Activated naive CD4-positive, alpha-beta T cell treated with anti-CD3 and anti-CD28 coated beads for 36 hours (primary cell): ENCODE measurements at regions not wholly inside any gene's neighbourhood (a gene's known extent, or its start where the extent isn't known, plus 50 kb on each side); places are given as distances from the start of the nearest gene placed in this dataset.
"Not testable (repeated sequence)": the region's sequence is repeated elsewhere in the genome, so short reads cannot be mapped to it uniquely, and the experiment has no call there.

Experiments
- CTCF ChIA-PET: fragments of 350-600 bp; sonication (Branson Sonifier 250); formaldehyde crosslinking; loops from one replicate; lab custom pipeline; 2021; ENCODE audit warnings: antibody characterized with exemption; lab: Charles Lee
- DNase-seq: peaks from one replicate; pipeline ENCODE4 v3.0.0-alpha.2; 2020
- H3K27ac Mint-ChIP-seq: one replicate; pipeline ENCODE4 v1.8.0; 2021; ENCODE audit warnings: mild to moderate bottlenecking, mixed read lengths
- H3K27me3 Mint-ChIP-seq: one replicate; pipeline ENCODE4 v1.8.0; 2021; ENCODE audit warnings: low read depth, mixed read lengths
- H3K36me3 Mint-ChIP-seq: one replicate; pipeline ENCODE4 v1.8.0; 2021; ENCODE audit warnings: low read depth, mixed read lengths
- H3K4me1 Mint-ChIP-seq: one replicate; pipeline ENCODE4 v1.8.0; 2021; ENCODE audit warnings: low read depth, mixed read lengths
- H3K4me3 Mint-ChIP-seq: one replicate; pipeline ENCODE4 v1.8.0; 2021; ENCODE audit warnings: mild to moderate bottlenecking, moderate library complexity, mixed read lengths
- H3K9me3 Mint-ChIP-seq: one replicate; pipeline ENCODE4 v1.8.0; 2021; ENCODE audit warnings: mixed read lengths
- intact Hi-C: fragments of 100-400 bp; cut with micrococcal nuclease; formaldehyde crosslinking; loops from one replicate; pipeline ENCODE4 v1.15.1; 2023

DNA sequence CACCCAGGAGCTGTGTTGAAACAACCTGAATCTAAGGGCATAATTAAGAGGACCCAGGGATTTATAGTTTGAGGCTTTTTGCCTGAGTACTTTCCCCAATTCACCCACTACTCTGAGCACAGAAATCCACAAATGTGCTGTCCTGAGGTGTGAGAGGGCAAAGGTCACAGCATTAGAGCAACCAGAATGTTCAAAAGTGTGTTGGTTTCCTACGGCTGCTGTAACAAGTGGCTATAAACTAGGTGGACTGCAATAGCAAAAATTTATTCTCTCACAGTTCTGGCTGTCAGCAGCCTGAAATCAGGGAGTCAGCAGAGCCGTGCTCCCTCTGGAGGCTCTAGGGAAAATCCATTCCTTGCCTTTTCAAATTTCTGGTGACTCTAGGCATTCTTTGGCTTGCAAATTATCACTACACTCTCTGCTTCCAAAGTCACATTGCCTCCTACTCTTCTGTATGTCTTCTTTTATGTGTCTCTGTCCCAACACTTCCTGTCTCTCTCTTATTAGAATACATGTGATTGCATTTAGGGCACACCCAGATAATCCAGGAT, 91.4 kb upstream of the TACR1 start:
- Mint-ChIP-seq H3K9me3 (no peaks in the 10 kb centered on the region), H3K36me3 (peaks cover 5% of the 10 kb centered on the region), H3K27ac (no peak overlapping the region), H3K27me3 (no peaks in the 10 kb centered on the region), H3K4me3 (no peak overlapping the region), H3K4me1 (no peaks in the 10 kb centered on the region)
- CTCF ChIA-PET, result no interaction called here
- DNase-seq, result no peak
- intact Hi-C loops, result no loop called here

DNA sequence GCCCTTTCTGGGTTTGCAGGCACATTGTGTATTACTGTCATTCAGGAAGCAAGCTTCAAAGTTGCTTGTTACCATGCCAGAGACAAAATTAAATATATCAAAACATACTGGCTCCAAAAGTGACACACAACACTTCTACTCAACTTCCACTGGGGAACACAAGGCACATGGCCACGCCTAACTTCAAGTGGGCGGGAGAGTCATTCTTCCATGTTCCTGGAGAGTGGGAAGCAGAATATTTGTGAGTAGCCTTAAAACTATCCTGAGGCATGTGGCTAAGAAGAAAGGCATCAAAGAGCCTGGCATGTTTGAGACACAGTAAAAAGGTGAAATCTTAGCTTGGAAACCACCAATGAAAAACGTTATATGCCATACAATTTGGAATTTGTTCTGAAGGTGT, 90.5 kb upstream of the TACR1 start:
- CTCF ChIA-PET, result no interaction called here

DNA sequence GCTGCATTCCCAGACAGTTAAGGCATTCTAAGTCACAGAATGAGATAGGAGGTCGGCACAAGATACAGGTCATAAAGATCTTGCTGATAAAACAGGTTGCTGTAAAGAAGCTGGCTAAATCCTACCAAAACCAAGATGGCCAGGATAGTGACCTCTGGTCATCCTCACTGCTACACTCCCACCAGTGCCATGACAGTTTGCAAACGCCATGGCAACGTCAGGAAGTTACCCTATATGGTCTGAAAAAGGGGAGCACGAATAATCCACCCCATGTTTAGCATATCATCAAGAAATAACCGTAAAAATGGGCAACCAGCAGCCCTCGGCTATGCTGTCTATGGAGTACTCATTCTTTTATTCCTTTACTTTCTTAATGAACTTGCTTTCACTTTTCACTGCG, 89.9 kb upstream of the TACR1 start:
- H3K9me3 Mint-ChIP-seq, CTCF ChIA-PET, H3K4me3 Mint-ChIP-seq, H3K27ac Mint-ChIP-seq, H3K27me3 Mint-ChIP-seq, DNase-seq, intact Hi-C loops, H3K36me3 Mint-ChIP-seq, H3K4me1 Mint-ChIP-seq: not testable (repeated sequence)

More for the DNA sequence above, 90.5 kb upstream of the TACR1 start:
- Mint-ChIP-seq H3K4me1 (no peaks in the 10 kb centered on the region), H3K27ac (no peak overlapping the region), H3K36me3 (peaks cover 5% of the 10 kb centered on the region), H3K27me3 (no peaks in the 10 kb centered on the region), H3K9me3 (no peaks in the 10 kb centered on the region), H3K4me3 (no peak overlapping the region)
- intact Hi-C loops, result no loop called here
- DNase-seq, result no peak

DNA sequence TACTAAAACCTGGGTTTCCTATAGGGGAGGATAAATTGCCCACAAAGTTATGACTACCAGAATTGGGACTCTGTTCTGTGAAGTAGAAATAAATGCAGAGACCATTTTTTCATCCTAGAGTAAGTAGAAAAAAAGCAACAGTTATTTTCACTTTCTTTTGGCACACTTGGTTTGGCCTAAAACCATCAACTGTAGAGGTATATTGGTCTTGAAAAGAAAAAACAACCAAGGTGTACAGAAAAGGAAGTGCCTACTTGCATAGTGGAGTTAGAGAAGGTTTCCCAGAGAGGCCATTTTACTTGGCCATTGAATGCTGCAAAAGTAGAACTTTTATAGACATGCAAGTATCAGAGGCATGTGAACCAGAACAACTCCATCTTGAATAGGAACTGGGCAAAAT, 89.4 kb upstream of the TACR1 start:
- Mint-ChIP-seq H3K27ac (no peak overlapping the region), H3K9me3 (no peaks in the 10 kb centered on the region), H3K4me3 (no peak overlapping the region), H3K27me3 (no peaks in the 10 kb centered on the region), H3K4me1 (no peaks in the 10 kb centered on the region), H3K36me3 (peaks cover 10% of the 10 kb centered on the region)
- intact Hi-C loops, result no loop called here
- CTCF ChIA-PET, result no interaction called here
- no peak for DNase-seq

DNA sequence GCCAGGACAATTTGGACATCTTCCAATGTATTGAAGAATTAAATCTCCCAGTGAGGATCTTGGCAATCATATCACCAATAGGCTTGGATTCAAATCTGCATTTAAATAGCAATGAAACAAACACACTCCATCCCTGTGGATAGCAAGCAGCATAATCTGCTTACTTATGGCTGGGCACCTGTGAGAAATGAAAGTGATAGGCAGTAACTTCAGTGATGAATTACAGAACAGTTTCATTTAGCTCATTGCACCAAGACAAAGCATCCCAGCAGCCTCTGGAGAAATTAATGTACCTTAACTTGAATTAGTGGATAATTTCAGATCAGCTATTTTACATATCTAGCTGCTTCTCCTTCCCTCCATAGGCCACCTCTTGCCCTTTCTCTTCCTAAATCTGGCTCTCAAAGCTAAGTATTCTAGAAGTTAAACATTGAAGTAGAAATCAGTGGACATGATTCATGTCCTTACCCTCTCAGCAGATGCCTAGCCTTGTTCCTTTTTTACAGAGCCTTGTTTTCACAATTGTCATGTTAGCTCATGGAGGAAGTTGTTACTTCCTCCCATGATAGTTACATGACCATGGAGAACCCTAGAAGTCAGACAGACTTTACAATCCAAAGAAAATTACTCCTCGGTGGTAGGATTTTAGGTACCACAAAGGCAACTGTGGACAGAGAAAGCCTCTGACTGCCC, 88.5 kb upstream of the TACR1 start:
- intact Hi-C loops, result no loop called here
- Mint-ChIP-seq H3K9me3 (no peaks in the 10 kb centered on the region), H3K27me3 (no peaks in the 10 kb centered on the region), H3K27ac (no peak overlapping the region), H3K36me3 (peaks cover 10% of the 10 kb centered on the region), H3K4me3 (no peak overlapping the region), H3K4me1 (no peaks in the 10 kb centered on the region)
- no peak for DNase-seq
- CTCF ChIA-PET, result no interaction called here

DNA sequence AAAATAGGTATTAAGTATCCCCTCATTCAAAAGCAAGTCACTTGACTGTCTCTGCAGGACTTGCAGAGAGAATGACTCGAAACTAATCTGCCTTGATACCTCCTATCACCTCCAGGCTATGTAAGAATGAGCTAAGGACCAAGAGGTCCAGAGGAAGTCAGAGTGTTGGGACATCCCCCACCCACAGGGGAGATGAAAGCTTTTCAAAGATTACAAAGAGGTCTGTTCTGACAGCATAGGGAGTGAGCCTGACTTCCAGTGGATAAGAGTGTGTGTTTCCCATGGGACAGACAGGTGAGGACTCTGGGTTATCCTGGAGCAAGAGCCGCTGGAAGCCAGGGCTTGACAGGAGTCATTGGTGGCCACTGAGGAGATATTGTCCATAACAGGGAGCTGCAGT, 85.0 kb upstream of the TACR1 start:
- intact Hi-C loops, result no loop called here
- Mint-ChIP-seq H3K9me3 (no peaks in the 10 kb centered on the region), H3K27ac (no peak overlapping the region), H3K36me3 (peaks cover 16% of the 10 kb centered on the region), H3K4me3 (no peak overlapping the region), H3K27me3 (no peaks in the 10 kb centered on the region), H3K4me1 (no peaks in the 10 kb centered on the region)
- no peak for DNase-seq
- CTCF ChIA-PET, result no interaction called here

DNA sequence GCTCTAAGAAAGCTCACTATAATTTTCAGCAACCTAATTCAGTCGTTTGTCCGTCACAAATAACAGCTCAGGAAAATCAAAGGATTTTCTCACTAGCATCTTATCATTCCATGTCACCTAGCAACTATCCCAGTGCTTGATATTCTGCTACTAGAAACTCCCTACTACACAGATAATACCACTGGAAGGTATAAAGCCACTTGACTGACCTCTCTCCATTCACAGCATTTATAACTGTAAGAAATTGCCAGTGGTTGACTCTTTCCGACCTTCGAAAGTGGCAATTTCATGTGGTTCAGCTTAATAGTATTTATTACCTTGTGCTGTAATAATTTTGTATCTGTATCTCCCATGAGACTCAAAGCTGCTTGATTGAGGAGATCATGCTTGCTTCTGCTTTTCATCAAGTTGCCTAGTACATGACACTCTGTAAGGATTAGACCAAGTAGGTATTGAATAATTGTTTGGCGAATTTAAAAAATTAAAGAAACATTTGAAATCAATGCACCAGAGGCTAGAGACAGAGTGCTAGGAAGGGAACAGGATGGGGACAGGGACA, 79.6 kb upstream of the TACR1 start:
- DNase-seq, result no peak
- Mint-ChIP-seq H3K36me3 (peaks cover 39% of the 10 kb centered on the region), H3K27me3 (no peaks in the 10 kb centered on the region), H3K4me1 (no peaks in the 10 kb centered on the region), H3K4me3 (no peak overlapping the region), H3K9me3 (peaks cover 19% of the 10 kb centered on the region), H3K27ac (no peak overlapping the region)
- intact Hi-C loops, result no loop called here
- CTCF ChIA-PET, result no interaction called here

DNA sequence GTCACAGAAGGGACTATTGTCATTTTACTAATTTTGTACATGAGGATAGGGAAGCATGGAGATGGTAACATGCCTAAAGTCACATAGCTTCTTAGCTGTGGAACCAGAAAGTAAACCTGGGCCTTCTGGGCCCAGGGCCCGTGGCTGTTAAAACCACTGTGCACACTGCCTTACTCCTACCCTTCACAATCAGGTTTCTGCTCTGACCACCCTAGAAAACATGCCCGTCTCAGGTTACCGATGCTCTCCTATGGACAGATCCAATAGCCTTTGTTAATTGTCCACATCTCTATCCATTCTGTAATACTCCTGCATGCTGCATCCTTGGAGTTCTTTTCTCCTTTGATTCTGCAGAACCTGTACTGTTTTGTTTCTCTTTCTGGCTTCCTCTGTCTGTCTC, 79.0 kb upstream of the TACR1 start:
- intact Hi-C loops, result no loop called here
- Mint-ChIP-seq H3K27me3 (no peaks in the 10 kb centered on the region), H3K36me3 (peaks cover 39% of the 10 kb centered on the region), H3K4me1 (no peaks in the 10 kb centered on the region), H3K27ac (no peak overlapping the region), H3K9me3 (peaks cover 21% of the 10 kb centered on the region), H3K4me3 (no peak overlapping the region)
- no peak for DNase-seq
- CTCF ChIA-PET, result no interaction called here

DNA sequence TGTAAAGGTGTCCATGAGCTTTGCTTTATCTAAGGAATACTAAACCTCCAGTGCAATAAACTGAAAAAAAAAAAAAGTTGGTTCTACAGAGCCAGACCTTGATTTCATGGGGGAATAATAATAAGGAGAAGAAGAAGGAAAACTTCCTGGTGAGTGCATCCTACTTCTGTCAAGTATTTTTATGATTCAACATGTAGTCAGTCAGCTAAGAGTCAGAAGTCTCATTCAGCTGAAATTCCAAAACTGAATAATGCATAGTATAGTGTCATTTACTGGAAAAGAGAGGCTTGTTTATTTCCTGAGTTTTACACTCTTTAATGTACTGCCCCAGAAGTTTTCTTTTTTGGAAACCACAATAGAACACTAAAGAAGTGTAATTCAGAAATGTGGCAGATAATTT, 77.8 kb upstream of the TACR1 start:
- CTCF ChIA-PET, result interaction anchor here (0.7 kb wide), 1 partner anchor 35 kb away, joined by 3 read pairs; no protein-coding TSS in a partner anchor
- peaks cover 41% of the 10 kb centered on the region for H3K36me3 Mint-ChIP-seq
- no peak overlapping the region for H3K27ac Mint-ChIP-seq

DNA sequence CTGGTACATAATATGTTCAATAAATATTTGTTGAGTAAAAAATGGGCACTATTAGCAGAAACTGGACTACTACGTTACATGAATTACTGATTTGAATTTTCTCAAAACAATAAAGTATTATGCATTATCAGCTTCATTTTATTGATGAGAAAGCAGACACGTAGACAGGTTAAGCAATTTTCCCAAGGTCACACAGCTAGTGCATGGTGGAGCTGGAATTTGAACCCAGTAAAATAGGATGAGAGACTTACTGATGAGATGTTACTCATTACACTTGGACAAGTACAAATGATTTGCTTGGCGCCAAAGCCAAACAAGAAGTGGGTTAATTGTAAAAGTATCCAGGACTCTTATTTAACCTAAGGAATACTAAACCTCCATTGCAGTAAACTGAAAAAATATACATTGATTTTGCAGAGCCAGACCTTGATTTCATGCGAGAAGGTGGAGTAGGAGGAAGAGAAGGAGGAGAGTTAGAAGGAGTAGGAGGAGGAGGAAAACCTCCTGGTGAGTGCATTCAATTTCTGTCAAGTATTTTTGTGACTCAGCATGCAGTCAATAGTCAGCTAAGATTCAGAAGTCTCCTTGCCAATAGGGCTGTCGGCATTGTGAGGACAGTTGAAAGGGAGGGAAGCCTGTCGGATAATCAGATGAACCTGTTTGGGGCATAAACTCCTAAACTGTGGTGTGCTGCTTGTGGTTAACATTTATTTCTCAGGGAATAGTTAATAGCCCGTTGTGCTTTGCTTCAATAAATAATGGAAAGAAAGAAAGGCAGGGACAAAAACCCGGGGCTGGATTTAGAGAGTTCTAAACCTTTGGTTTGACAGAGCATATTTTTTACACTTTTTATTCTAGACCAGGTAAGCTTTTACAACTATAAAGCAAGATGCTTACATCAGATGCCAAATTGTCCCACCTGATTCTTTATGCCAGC, 77.0 kb upstream of the TACR1 start:
- intact Hi-C loops, result no loop called here
- peaks cover 35% of the 10 kb centered on the region for H3K9me3 Mint-ChIP-seq
- no peaks in the 10 kb centered on the region for H3K4me1 Mint-ChIP-seq
- CTCF ChIA-PET, result no interaction called here
- no peak for DNase-seq
- no peak overlapping the region for H3K27ac Mint-ChIP-seq
- no peaks in the 10 kb centered on the region for H3K27me3 Mint-ChIP-seq
- H3K4me3 Mint-ChIP-seq, result no peak overlapping the region
- peaks cover 42% of the 10 kb centered on the region for H3K36me3 Mint-ChIP-seq

More for the DNA sequence above, 77.8 kb upstream of the TACR1 start:
- Mint-ChIP-seq H3K4me1 (no peaks in the 10 kb centered on the region), H3K9me3 (peaks cover 28% of the 10 kb centered on the region), H3K27me3 (no peaks in the 10 kb centered on the region), H3K4me3 (no peak overlapping the region)
- intact Hi-C loops, result no loop called here
- no peak for DNase-seq

DNA sequence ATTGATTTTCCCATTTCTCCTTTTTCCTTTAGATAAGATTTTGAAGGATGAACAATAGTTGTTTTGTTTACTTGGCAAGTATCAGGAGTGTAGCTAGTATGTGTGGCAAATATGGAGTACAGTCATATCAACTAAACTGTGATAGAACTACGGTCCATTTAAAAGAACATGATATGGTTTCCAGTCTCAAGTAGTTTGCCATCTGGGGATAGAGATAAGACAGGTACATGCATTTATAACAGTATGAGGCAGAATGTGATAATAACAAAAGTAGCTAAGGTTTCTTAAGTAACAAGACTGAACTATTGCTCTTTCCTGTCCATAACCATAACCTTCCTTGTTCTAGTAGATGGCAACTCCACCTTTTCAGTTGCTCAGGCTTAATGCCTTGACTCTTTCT, 75.6 kb upstream of the TACR1 start:
- H3K27ac Mint-ChIP-seq, result no peak overlapping the region
- no peaks in the 10 kb centered on the region for H3K4me1 Mint-ChIP-seq
- no peaks in the 10 kb centered on the region for H3K27me3 Mint-ChIP-seq
- intact Hi-C loops, result no loop called here
- no peak overlapping the region for H3K4me3 Mint-ChIP-seq
- H3K36me3 Mint-ChIP-seq, result peaks cover 40% of the 10 kb centered on the region
- CTCF ChIA-PET, result no interaction called here
- H3K9me3 Mint-ChIP-seq, result peaks cover 45% of the 10 kb centered on the region
- DNase-seq, result no peak

DNA sequence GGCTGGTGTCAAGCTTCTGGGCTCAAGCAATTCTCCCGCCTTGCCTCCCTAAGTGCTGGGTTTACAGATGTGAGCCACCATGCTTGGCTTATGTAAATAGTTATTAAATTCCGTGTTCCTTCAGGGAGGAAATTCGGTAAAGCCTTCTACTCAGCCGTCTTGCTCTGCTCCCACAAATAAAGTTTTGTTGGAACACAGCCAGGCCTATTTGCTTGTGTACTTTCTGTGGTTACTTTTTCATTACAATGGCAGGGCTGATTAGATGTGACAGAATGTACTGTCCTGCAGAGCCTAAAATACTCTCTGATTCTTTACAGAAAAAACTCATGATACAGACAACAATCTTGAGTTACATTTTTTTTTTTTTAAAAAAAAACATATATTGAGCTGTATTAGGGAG, 68.8 kb upstream of the TACR1 start:
- Mint-ChIP-seq H3K27ac (no peak overlapping the region), H3K4me3 (no peak overlapping the region), H3K9me3 (peaks cover 56% of the 10 kb centered on the region), H3K36me3 (peaks cover 6% of the 10 kb centered on the region), H3K27me3 (no peaks in the 10 kb centered on the region), H3K4me1 (no peaks in the 10 kb centered on the region)
- no peak for DNase-seq
- CTCF ChIA-PET, result no interaction called here
- intact Hi-C loops, result no loop called here
